PC-9 (cell line): ENCODE measurements at regions not wholly inside any gene's neighbourhood (a gene's known extent, or its start where the extent isn't known, plus 50 kb on each side); places are given as distances from the start of the nearest gene placed in this dataset.

Experiments
- EZH2 ChIP-seq: fragments of 200-600 bp; sonication (generic); IDR thresholded peaks from 2 replicates; pipeline ENCODE4 v1.8.0; 2017; ENCODE audit warnings: antibody characterized with exemption, low read depth
- TF ChIP-seq, protein P1 (sequence below): fragments of 200-600 bp; sonication (generic); conservative IDR thresholded peaks from 2 replicates; pipeline ENCODE4 v1.6.1; 2017; ENCODE audit warnings: mixed run types, antibody characterized with exemption, mild to moderate bottlenecking, moderate library complexity

DNA sequence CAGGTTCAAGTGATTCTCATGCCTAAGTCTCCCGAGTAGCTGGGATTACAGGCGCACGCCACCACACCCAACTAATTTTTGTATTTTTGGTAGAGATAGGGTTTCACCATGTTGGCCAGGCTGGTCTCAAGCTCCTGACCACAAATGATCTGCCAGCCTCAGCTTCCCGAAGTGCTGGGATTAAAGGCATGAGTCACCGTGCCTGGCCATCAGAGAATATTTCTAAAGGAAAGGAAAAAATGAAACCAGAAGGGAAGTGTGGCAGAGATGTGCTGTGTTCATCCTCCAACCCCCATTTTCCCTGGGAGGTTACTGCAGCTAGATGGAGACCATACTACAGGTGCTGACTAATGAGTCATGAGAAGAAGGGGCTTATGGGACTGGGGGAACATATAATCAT is 964.1 kb downstream of the TTLL7 start:
- TF ChIP-seq, protein P1, sequence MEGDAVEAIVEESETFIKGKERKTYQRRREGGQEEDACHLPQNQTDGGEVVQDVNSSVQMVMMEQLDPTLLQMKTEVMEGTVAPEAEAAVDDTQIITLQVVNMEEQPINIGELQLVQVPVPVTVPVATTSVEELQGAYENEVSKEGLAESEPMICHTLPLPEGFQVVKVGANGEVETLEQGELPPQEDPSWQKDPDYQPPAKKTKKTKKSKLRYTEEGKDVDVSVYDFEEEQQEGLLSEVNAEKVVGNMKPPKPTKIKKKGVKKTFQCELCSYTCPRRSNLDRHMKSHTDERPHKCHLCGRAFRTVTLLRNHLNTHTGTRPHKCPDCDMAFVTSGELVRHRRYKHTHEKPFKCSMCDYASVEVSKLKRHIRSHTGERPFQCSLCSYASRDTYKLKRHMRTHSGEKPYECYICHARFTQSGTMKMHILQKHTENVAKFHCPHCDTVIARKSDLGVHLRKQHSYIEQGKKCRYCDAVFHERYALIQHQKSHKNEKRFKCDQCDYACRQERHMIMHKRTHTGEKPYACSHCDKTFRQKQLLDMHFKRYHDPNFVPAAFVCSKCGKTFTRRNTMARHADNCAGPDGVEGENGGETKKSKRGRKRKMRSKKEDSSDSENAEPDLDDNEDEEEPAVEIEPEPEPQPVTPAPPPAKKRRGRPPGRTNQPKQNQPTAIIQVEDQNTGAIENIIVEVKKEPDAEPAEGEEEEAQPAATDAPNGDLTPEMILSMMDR = no peak
- no peak for TF ChIP-seq EZH2
